GM12875 (cell line): ENCODE measurements at regions not wholly inside any gene's neighbourhood (a gene's known extent, or its start where the extent isn't known, plus 50 kb on each side); places are given as distances from the start of the nearest gene placed in this dataset.

Experiments
- H3K4me3 ChIP-seq: one replicate; pipeline ENCODE4 v1.5.1; 2011; ENCODE audit warnings: low read depth, low read length, control low read depth
- CTCF ChIP-seq: IDR thresholded peaks from 2 replicates; pipeline ENCODE4 v1.5.1; 2011; ENCODE audit warnings: low read depth, mild to moderate bottlenecking, control low read depth, inconsistent platforms, low read length, moderate library complexity, borderline replicate concordance; ENCODE audit not compliant: insufficient read depth

- no peak overlapping the region for H3K4me3 ChIP-seq
Observed at GRCh38 chr10:28938745-28939144, 261.4 kb downstream of the BAMBI start.

GRCh38 chr10:28939281-28940157 is 262.2 kb downstream of the BAMBI start:
- no peak for TF ChIP-seq CTCF
- no peak overlapping the region for H3K4me3 ChIP-seq

More at GRCh38 chr10:28938745-28939144, 261.4 kb downstream of the BAMBI start:
- no peak for TF ChIP-seq CTCF

GRCh38 chr10:28940158-28940888 is 263.0 kb downstream of the BAMBI start:
- no peak for TF ChIP-seq CTCF
- no peak overlapping the region for H3K4me3 ChIP-seq

GRCh38 chr10:28942012-28942411 is 264.7 kb downstream of the BAMBI start:
- TF ChIP-seq CTCF = no peak
- H3K4me3 ChIP-seq = no peak overlapping the region

- no peak overlapping the region for H3K4me3 ChIP-seq
- no peak for TF ChIP-seq CTCF
Observed at GRCh38 chr10:28945959-28946358, 268.6 kb downstream of the BAMBI start.

GRCh38 chr10:28946479-28946878 is 269.2 kb downstream of the BAMBI start:
- no peak overlapping the region for H3K4me3 ChIP-seq
- TF ChIP-seq CTCF = no peak
